Heart left ventricle (tissue), 13 donors: ENCODE measurements at regions not wholly inside any gene's neighbourhood (a gene's known extent, or its start where the extent isn't known, plus 50 kb on each side); places are given as distances from the start of the nearest gene placed in this dataset.

Experiments used
- POLR2A ChIP-seq, 2 donors: fragments of 450-650 bp; IDR thresholded peaks; one replicate each; pipeline ENCODE4 v1.6.1; 2017; ENCODE audit warnings: antibody characterized with exemption in 2 of 2, mild to moderate bottlenecking in 2 of 2, moderate library complexity in 2 of 2
- TF ChIP-seq, protein P1 (sequence below), 12 donors: fragments of 200-600 bp; sonication (generic) in 4 of 12; IDR thresholded peaks; one replicate each; pipeline versions ENCODE4 v1.5.0 to v1.8.0; 2018 to 2022; ENCODE audit warnings: antibody characterized with exemption in 12 of 12, mild to moderate bottlenecking in 5 of 12
- donor health status: ischemic (EF 13 %, LVEDD 7.1; RV severe dilation, severe dysfunction).
- donor health status: DM: no; HTN: yes; CAD: no.
- donor health status: DM: no; HTN: no; CAD: no.
- donor health status: ischemic (EF 25% LVEDD 6.9; RV normal size, moderate dysfunction).
- donor health status: ischemic (EF 25% LVEDD 5.7; RV mildly dilated, moderate dysfunction).
- donor health status: ischemic (EF 35%, LVEDD 5.7; RV mildly dilated, moderate dysfunction).
- donor health status: nonischemic (EF 11% LVEDD 7.7; RV severe dilation, severe dysfunction).
- donor health status: DM: yes; HTN: yes; CAD: no.
- donor health status: PGD.
- donor health status: ischemic (EF 29% LVEDD 5.4; RV normal size, mild dysfunction).
- donor health status: nonischemic (EF 23%, LVEDD 6.1; RV moderate dilation, normal function).

DNA sequence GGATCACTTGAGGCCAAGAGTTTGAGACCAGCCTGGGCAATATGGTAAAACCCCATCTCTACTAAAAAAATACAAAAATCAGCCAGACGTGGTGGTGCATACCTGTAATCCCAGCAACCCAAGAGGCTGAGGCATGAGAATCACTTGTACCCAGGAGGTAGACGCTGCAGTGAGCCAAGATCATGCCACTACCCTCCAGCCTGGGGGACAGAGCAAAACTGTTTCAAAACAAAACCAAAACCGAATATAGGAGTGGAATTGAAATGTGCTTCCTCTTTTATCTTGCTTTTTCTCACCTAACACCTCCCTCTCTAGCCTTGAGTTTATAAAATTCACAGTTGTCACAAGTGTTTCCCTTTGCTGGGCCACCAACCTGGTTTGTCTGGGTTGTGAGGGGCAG, 181.9 kb downstream of the PAH start:
- TF ChIP-seq, protein P1, sequence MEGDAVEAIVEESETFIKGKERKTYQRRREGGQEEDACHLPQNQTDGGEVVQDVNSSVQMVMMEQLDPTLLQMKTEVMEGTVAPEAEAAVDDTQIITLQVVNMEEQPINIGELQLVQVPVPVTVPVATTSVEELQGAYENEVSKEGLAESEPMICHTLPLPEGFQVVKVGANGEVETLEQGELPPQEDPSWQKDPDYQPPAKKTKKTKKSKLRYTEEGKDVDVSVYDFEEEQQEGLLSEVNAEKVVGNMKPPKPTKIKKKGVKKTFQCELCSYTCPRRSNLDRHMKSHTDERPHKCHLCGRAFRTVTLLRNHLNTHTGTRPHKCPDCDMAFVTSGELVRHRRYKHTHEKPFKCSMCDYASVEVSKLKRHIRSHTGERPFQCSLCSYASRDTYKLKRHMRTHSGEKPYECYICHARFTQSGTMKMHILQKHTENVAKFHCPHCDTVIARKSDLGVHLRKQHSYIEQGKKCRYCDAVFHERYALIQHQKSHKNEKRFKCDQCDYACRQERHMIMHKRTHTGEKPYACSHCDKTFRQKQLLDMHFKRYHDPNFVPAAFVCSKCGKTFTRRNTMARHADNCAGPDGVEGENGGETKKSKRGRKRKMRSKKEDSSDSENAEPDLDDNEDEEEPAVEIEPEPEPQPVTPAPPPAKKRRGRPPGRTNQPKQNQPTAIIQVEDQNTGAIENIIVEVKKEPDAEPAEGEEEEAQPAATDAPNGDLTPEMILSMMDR (IDR thresholded peaks at IDR 0.05) = no peak
- no peak for TF ChIP-seq POLR2A (IDR thresholded peaks at IDR 0.05)
